Activated B cell treated with CpG ODN at 0.5 μM for 24 hours (primary cell): ENCODE measurements at regions not wholly inside any gene's neighbourhood (a gene's known extent, or its start where the extent isn't known, plus 50 kb on each side); places are given as distances from the start of the nearest gene placed in this dataset.

Experiments used
- ATAC-seq: fragments of 200-7000 bp; cut with Tn5 transposase; one replicate; pipeline ENCODE4 v1.10.0; 2021; ENCODE audit warnings: low read depth, mild to moderate bottlenecking, moderate library complexity
- CTCF ChIA-PET: fragments of 350-600 bp; sonication (Branson Sonifier 250); formaldehyde crosslinking; loops from one replicate; lab custom pipeline; 2021; ENCODE audit warnings: antibody characterized with exemption; lab: Charles Lee
- POLR2A ChIA-PET: fragments of 350-600 bp; sonication (Branson Sonifier 250); formaldehyde crosslinking; loops from one replicate; lab custom pipeline; 2021; ENCODE audit warnings: antibody characterized with exemption; lab: Charles Lee
- DNase-seq: peaks from one replicate; pipeline ENCODE4 v3.0.0; 2022
- H3K27ac Mint-ChIP-seq: one replicate; pipeline ENCODE4 v1.8.0; 2020; ENCODE audit warnings: mixed read lengths
- H3K27me3 Mint-ChIP-seq: one replicate; pipeline ENCODE4 v1.8.0; 2021; ENCODE audit warnings: mixed read lengths
- H3K36me3 Mint-ChIP-seq: one replicate; pipeline ENCODE4 v1.8.0; 2021; ENCODE audit warnings: low read depth, mixed read lengths
- H3K4me1 Mint-ChIP-seq: one replicate; pipeline ENCODE4 v1.8.0; 2021; ENCODE audit warnings: mixed read lengths
- H3K4me3 Mint-ChIP-seq: one replicate; pipeline ENCODE4 v1.8.0; 2020; ENCODE audit warnings: mild to moderate bottlenecking, mixed read lengths
- H3K9me3 Mint-ChIP-seq: one replicate; pipeline ENCODE4 v1.8.0; 2020; ENCODE audit warnings: mixed read lengths
- CTCF ChIP-seq: fragments of 200-600 bp; IDR thresholded peaks from one replicate; pipeline ENCODE4 v1.8.0; 2022; ENCODE audit warnings: antibody characterized with exemption, mild to moderate bottlenecking
- intact Hi-C: fragments of 100-400 bp; cut with micrococcal nuclease; formaldehyde crosslinking; loops from one replicate; pipeline ENCODE4 v1.15.1; 2024

- ATAC-seq (no peak), DNase-seq (no peak)
- no peak for TF ChIP-seq CTCF
- POLR2A ChIA-PET = no interaction called here
- no peak overlapping the region for H3K27ac Mint-ChIP-seq
- H3K4me1 Mint-ChIP-seq = no peaks in the 10 kb centered on the region
- H3K4me3 Mint-ChIP-seq = no peak overlapping the region
- H3K27me3 Mint-ChIP-seq = no peaks in the 10 kb centered on the region
- H3K36me3 Mint-ChIP-seq = no peaks in the 10 kb centered on the region
- CTCF ChIA-PET = no interaction called here
- peaks cover 11% of the 10 kb centered on the region for H3K9me3 Mint-ChIP-seq
- intact Hi-C loops = no loop called here
Observed at GRCh38 chr7:50953820-50954219, 171.1 kb upstream of the GRB10 start.

- Mint-ChIP-seq H3K36me3 (no peaks in the 10 kb centered on the region), H3K27me3 (no peaks in the 10 kb centered on the region), H3K4me1 (no peaks in the 10 kb centered on the region), H3K9me3 (peaks cover 14% of the 10 kb centered on the region), H3K4me3 (no peak overlapping the region), H3K27ac (no peak overlapping the region)
- ChIA-PET POLR2A (no interaction called here), CTCF (no interaction called here)
- intact Hi-C loops = no loop called here
- ATAC-seq (no peak), DNase-seq (no peak)
- TF ChIP-seq CTCF = no peak
Observed at GRCh38 chr7:50953303-50953702, 170.6 kb upstream of the GRB10 start.

- TF ChIP-seq CTCF = no peak
- Mint-ChIP-seq H3K27ac (no peak overlapping the region), H3K4me1 (no peaks in the 10 kb centered on the region), H3K36me3 (no peaks in the 10 kb centered on the region), H3K9me3 (peaks cover 16% of the 10 kb centered on the region), H3K4me3 (no peak overlapping the region), H3K27me3 (no peaks in the 10 kb centered on the region)
- ChIA-PET CTCF (no interaction called here), POLR2A (no interaction called here)
- ATAC-seq (no peak), DNase-seq (no peak)
- intact Hi-C loops = no loop called here
Observed at GRCh38 chr7:50952544-50952943, 169.8 kb upstream of the GRB10 start.

- ATAC-seq (no peak), DNase-seq (no peak)
- Mint-ChIP-seq H3K4me1 (no peaks in the 10 kb centered on the region), H3K36me3 (no peaks in the 10 kb centered on the region), H3K4me3 (no peak overlapping the region), H3K27ac (no peak overlapping the region), H3K9me3 (peaks cover 16% of the 10 kb centered on the region), H3K27me3 (no peaks in the 10 kb centered on the region)
- ChIA-PET CTCF (no interaction called here), POLR2A (no interaction called here)
- no peak for TF ChIP-seq CTCF
- intact Hi-C loops = no loop called here
Observed at GRCh38 chr7:50952120-50952519, 169.4 kb upstream of the GRB10 start.

GRCh38 chr7:50943482-50943881 is 160.8 kb upstream of the GRB10 start:
- POLR2A ChIA-PET = no interaction called here
- Mint-ChIP-seq H3K27me3 (no peaks in the 10 kb centered on the region), H3K27ac (no peak overlapping the region), H3K36me3 (no peaks in the 10 kb centered on the region), H3K4me3 (no peak overlapping the region), H3K9me3 (peaks cover 3% of the 10 kb centered on the region), H3K4me1 (no peaks in the 10 kb centered on the region)
- no peak for ATAC-seq
- CTCF ChIA-PET = no interaction called here
- intact Hi-C loops = no loop called here
- DNase-seq = no peak
- no peak for TF ChIP-seq CTCF
